Left lung (tissue), 4 donors: ENCODE measurements at regions not wholly inside any gene's neighbourhood (a gene's known extent, or its start where the extent isn't known, plus 50 kb on each side); places are given as distances from the start of the nearest gene placed in this dataset.

Experiments used
- ATAC-seq: fragments of 200-7000 bp; cut with Tn5 transposase; one replicate; pipeline ENCODE4 v1.9.1; 2020; ENCODE audit warnings: moderate library complexity
- DNase-seq, 4 donors: peaks; one replicate each; pipeline ENCODE4 v3.0.0-alpha.2; 2013 to 2020
- H3K27ac ChIP-seq, 2 donors: fragments of 200-600 bp; sonication (generic) in 1 of 2; one replicate each; pipeline versions ENCODE4 v1.5.0 to v1.8.0; 2020 to 2021
- H3K27me3 ChIP-seq, 2 donors: fragments of 200-600 bp; sonication (generic) in 1 of 2; one replicate each; pipeline versions ENCODE4 v1.5.0 to v1.8.0; 2020 to 2021
- H3K36me3 ChIP-seq, 2 donors: fragments of 200-600 bp; sonication (generic) in 1 of 2; one replicate each; pipeline versions ENCODE4 v1.5.0 to v1.8.0; 2020 to 2021
- H3K4me1 ChIP-seq, 2 donors: fragments of 200-600 bp; one replicate each; pipeline ENCODE4 v1.8.0; 2021
- H3K4me3 ChIP-seq, 2 donors: fragments of 200-600 bp; sonication (generic) in 1 of 2; one replicate each; pipeline versions ENCODE4 v1.5.0 to v1.8.0; 2020 to 2021; ENCODE audit warnings: mild to moderate bottlenecking in 1 of 2
- H3K9me3 ChIP-seq, 2 donors: fragments of 200-600 bp; sonication (generic) in 1 of 2; one replicate each; pipeline versions ENCODE4 v1.5.0 to v1.8.0; 2020 to 2021
- intact Hi-C, 2 donors: fragments of 100-400 bp; cut with DNase I; formaldehyde crosslinking; loops; one replicate each; pipeline versions ENCODE4 v1.11.2 to v1.14.2; 2022
- TF ChIP-seq, protein P1 (sequence below), 2 donors: fragments of 200-600 bp; sonication (generic) in 1 of 2; IDR thresholded peaks; one replicate each; pipeline versions ENCODE4 v1.5.0 to v1.8.0; 2021; ENCODE audit warnings: antibody characterized with exemption in 2 of 2
- donor health status: DM: no; HTN: yes; CAD: no.
- donor health status: DM: no; HTN: no; CAD: no.

DNA sequence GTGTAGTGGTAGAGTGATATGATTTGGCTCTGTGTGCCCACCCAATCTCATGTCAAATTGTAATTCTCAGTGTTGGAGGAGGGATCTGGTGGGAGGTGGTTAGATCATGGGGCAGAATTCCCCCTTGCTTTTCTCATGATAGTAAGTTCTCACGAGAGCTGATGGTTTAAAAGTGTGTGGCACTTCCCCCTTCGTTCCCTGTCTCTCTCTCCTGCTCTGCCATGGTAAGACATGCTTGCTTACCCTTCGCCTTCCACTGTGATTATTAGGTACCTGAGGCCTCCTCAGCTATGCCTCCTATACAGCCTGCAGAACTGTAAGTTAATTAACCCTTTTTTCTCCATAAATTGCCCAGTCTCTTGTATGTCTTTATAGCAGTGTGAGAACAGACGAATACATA lies 115.7 kb upstream of the FUT8 start:
- ATAC-seq: no peak
- H3K9me3 ChIP-seq: no peaks in the 10 kb centered on the region
- intact Hi-C loops: no loop called here
- TF ChIP-seq, protein P1, sequence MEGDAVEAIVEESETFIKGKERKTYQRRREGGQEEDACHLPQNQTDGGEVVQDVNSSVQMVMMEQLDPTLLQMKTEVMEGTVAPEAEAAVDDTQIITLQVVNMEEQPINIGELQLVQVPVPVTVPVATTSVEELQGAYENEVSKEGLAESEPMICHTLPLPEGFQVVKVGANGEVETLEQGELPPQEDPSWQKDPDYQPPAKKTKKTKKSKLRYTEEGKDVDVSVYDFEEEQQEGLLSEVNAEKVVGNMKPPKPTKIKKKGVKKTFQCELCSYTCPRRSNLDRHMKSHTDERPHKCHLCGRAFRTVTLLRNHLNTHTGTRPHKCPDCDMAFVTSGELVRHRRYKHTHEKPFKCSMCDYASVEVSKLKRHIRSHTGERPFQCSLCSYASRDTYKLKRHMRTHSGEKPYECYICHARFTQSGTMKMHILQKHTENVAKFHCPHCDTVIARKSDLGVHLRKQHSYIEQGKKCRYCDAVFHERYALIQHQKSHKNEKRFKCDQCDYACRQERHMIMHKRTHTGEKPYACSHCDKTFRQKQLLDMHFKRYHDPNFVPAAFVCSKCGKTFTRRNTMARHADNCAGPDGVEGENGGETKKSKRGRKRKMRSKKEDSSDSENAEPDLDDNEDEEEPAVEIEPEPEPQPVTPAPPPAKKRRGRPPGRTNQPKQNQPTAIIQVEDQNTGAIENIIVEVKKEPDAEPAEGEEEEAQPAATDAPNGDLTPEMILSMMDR (IDR thresholded peaks at IDR 0.05): no peak
- H3K27ac ChIP-seq: no peak overlapping the region
- H3K36me3 ChIP-seq: no peaks in the 10 kb centered on the region
- no peak overlapping the region for H3K4me3 ChIP-seq
- H3K27me3 ChIP-seq: no peaks in the 10 kb centered on the region
- H3K4me1 ChIP-seq: no peaks in the 10 kb centered on the region
- no peak for DNase-seq

DNA sequence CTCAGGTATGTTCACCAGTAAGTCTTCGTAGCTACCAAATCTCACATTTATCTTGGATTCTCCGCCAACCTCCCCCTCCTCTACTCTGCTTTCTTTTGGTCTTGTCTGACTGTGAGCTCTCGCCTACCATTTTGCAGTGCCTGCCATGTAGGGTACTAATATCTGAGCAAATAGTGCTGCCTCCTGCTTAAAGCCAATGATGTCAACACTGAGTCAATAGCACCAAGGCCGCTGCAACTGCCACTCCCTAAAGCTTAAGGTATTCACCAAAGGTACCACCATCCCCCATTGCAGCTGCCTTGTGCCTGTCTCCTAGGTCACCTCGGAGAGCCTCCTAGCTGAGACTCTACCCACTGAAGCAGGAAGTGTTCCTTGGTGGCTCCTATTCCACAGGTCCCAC lies 114.8 kb upstream of the FUT8 start:
- H3K27ac ChIP-seq: no peak overlapping the region
- intact Hi-C loops: no loop called here
- peak; percentile 75 for ATAC-seq

DNA sequence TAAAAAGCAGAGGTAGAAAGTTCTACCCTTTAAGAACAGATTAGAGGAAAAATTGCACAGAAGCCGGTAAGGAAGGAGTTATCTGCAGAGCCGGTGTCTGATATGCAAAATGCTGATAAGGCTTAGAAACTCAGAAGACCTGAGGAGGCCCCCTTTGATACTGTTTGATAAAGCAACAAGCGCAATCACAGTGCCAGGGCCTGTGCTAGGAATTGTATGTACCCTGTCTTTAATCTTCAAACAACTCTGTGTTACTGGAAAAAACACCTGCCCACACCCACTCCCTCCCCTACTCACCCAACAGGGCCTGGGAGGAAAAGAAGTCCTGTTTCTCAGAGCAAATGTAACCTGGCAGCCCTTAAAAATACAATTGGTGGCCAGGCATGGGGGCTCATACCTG lies 112.7 kb upstream of the FUT8 start:
- intact Hi-C loops: no loop called here
- TF ChIP-seq, protein P1 (IDR thresholded peaks at IDR 0.05): no peak
- no peak overlapping the region for H3K4me3 ChIP-seq
- no peak overlapping the region for H3K27ac ChIP-seq
- H3K9me3 ChIP-seq: no peaks in the 10 kb centered on the region
- H3K4me1 ChIP-seq: peaks cover 0 to 8% of the 10 kb centered on the region in 2 donors
- ATAC-seq (peak; percentile 8), DNase-seq (peak in 1 of 4 donors; percentile 30)
- no peaks in the 10 kb centered on the region for H3K27me3 ChIP-seq
- no peaks in the 10 kb centered on the region for H3K36me3 ChIP-seq

More for the DNA sequence above, 114.8 kb upstream of the FUT8 start:
- Histone ChIP-seq H3K4me3 (no peak overlapping the region), H3K27me3 (no peaks in the 10 kb centered on the region), H3K9me3 (no peaks in the 10 kb centered on the region), H3K4me1 (peaks cover 0 to under 1% of the 10 kb centered on the region in 2 donors), H3K36me3 (no peaks in the 10 kb centered on the region)
- peak in 1 of 4 donors; percentile 33 for DNase-seq
- TF ChIP-seq, protein P1 (IDR thresholded peaks at IDR 0.05): no peak

DNA sequence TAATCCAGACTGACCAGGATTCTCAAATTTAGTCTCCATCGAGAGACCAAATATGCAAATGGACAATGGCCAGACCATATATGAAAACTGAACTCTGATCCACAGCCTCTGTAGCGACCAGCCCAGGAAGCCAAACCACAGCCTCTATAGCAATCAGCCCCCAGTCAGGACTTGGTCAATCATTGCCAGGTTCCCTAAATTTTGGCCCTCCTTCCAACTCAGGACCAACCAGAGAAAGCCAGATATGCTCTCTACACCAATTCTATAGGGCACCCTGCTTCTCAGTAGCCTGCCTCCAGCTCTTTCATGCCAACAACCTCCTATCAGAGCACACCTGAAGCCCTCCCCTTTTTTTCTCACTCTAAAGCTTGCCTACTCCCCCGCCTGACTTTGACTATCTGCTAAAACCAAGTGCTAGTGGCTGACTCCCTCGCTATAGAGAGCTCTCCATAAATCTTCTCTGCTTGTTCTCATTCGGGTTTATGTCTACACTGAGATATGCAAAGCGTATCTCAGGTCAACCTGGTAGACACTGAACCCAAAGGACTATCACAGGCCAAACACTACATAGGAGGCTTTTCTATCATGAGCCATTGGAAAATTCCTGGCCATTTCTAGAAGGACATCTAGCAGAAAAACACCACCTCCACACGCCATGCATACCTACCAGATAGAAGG lies 110.5 kb upstream of the FUT8 start:
- H3K4me3 ChIP-seq: no peak overlapping the region
- TF ChIP-seq, protein P1 (IDR thresholded peaks at IDR 0.05): no peak
- H3K27ac ChIP-seq: no peak overlapping the region

DNA sequence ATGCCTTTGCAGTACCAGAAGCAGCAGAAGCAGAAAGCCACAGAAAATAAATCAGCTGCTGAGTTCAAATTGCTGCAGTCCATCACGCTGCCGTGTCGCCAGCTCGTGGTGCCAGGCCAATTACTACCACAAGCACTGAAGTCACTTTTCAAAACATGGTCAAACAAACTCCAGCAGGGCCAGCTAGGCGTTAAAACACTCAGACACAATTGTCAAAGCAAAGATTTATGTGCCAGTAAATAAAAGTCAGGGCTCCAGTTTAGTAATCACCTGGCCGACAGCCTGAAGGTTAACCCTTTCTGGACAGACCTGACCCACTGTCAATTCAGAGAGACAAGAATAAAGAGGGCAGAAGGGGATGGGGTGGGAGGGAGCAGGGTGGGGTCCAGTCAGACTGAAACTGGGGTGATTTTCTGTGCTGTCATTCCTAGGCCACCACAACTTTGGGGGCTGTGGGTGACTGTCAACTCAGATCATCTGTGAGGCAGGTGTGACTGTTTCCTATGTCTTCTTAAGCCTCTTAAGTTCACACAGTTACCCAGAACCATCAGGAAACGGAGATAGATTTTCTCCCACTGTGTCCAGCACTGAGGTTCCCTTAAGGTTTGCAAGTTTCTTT lies 109.8 kb upstream of the FUT8 start:
- intact Hi-C loops: no loop called here
- Histone ChIP-seq H3K36me3 (no peaks in the 10 kb centered on the region), H3K27ac (peak overlapping the region; percentile 7 to 30), H3K27me3 (no peaks in the 10 kb centered on the region), H3K4me1 (peaks cover 0 to 8% of the 10 kb centered on the region in 2 donors), H3K4me3 (no peak overlapping the region), H3K9me3 (no peaks in the 10 kb centered on the region)
- DNase-seq: no peak
- TF ChIP-seq, protein P1 (IDR thresholded peaks at IDR 0.05): no peak
- peak; percentile 61 for ATAC-seq

More for the DNA sequence above, 110.5 kb upstream of the FUT8 start:
- no peaks in the 10 kb centered on the region for H3K9me3 ChIP-seq
- H3K4me1 ChIP-seq: peaks cover 0 to 8% of the 10 kb centered on the region in 2 donors
- no peaks in the 10 kb centered on the region for H3K36me3 ChIP-seq
- intact Hi-C loops: no loop called here
- no peak for DNase-seq
- no peaks in the 10 kb centered on the region for H3K27me3 ChIP-seq
- ATAC-seq: no peak
